ENCODE measurements at regions not wholly inside any gene's neighbourhood (a gene's known extent, or its start where the extent isn't known, plus 50 kb on each side); places are given as distances from the start of the nearest gene placed in this dataset.
A peak's percentile ranks its signal among the peaks of the same experiment; 100 is the strongest.

DNA sequence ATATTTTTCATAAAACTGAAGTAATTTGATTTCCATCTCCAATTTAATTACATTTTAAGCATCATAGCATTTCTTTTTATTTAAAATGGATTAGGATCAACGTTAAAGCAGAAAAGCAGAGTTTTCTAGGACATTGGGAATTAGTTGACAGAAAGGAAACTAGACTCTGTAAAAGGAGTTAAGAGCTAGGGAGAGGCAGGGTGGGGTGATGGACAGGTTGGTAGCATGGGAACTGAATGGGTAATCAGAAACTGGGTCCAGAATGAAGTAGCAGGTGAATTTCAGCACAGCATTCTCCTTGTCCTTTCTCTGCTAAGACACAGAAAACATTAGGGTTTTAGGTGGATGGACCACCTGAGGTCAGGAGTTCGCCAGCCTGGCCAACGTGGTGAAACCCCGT is 97.6 kb downstream of the ANAPC4 start:
- ATAC-seq = no peak
- H3K27me3 Mint-ChIP-seq = peaks cover 0 to 3% of the 10 kb centered on the region in 2 donors

DNA sequence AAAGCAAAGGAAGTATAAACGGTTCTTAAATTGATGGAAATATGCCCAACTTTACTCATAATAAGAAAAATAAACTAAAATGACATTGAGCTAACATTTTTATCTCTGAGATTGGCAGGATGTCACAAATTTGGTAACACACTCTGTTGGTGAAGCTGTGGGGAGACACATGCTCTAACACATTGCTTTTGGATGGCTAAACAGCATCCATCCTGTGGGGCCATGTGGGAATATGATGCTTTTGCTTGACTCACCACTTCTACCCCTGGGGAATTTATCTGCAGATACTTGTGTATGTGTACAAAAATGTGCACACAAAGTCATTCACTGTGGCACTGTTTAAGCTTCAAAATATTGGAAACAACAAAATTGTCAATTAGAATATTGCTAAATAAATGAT is 100.2 kb downstream of the ANAPC4 start:
- Mint-ChIP-seq H3K27ac (no peak overlapping the region), H3K36me3 (no peaks in the 10 kb centered on the region), H3K4me3 (no peak overlapping the region), H3K9me3 (peaks cover 4% of the 10 kb centered on the region), H3K27me3 (peaks cover 0 to 3% of the 10 kb centered on the region in 2 donors), H3K4me1 (ENCODE audit: low read depth in 2 of 2) (no peaks in the 10 kb centered on the region)
- DNase-seq (ENCODE audit: low spot score) (no peak), ATAC-seq (no peak)

More for the DNA sequence above, 97.6 kb downstream of the ANAPC4 start:
- no peak overlapping the region for H3K4me3 Mint-ChIP-seq
- H3K27ac Mint-ChIP-seq = no peak overlapping the region
- DNase-seq (ENCODE audit: low spot score) = no peak
- peaks cover 4% of the 10 kb centered on the region for H3K9me3 Mint-ChIP-seq
- H3K4me1 Mint-ChIP-seq (ENCODE audit: low read depth in 2 of 2) = no peaks in the 10 kb centered on the region
- peaks cover 5% of the 10 kb centered on the region for H3K36me3 Mint-ChIP-seq

- ATAC-seq (no peak), DNase-seq (ENCODE audit: low spot score) (no peak)
- Mint-ChIP-seq H3K36me3 (no peaks in the 10 kb centered on the region), H3K4me3 (no peak overlapping the region), H3K4me1 (ENCODE audit: low read depth in 2 of 2) (peaks cover 3 to 7% of the 10 kb centered on the region in 2 donors), H3K27ac (no peak overlapping the region), H3K9me3 (peaks cover 4% of the 10 kb centered on the region), H3K27me3 (peaks cover 0 to 3% of the 10 kb centered on the region in 2 donors)
These were observed 104.6 kb downstream of the ANAPC4 start for GRCh38 chr4:25481648-25482047.

GRCh38 chr4:25484243-25484721 is 107.2 kb downstream of the ANAPC4 start:
- H3K27me3 Mint-ChIP-seq = no peaks in the 10 kb centered on the region
- ATAC-seq = peak in 1 of 2 donors; percentile 62

DNA sequence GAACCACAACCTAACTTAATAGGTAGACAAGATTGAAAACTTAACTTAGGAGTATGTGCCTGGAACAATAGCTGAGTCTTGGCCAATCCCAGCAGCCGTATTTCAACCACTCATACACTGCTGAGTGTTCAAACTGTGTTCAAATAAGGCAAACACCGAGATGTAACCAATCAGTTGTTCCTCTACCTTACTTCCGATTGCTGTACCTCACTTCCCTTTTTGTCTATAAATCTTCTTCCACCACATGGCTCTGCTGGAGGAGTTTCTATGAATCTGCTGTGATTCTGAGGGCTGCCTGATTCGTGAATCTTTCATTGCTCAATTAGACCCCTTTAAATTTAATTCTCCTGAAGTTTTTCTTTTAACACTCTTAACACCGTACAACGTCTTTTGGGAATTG is 108.0 kb downstream of the ANAPC4 start:
- Mint-ChIP-seq H3K27me3 (no peaks in the 10 kb centered on the region), H3K4me1 (ENCODE audit: low read depth in 2 of 2) (peaks cover 3 to 7% of the 10 kb centered on the region in 2 donors), H3K4me3 (no peak overlapping the region), H3K27ac (no peak overlapping the region), H3K36me3 (no peaks in the 10 kb centered on the region), H3K9me3 (peaks cover 6% of the 10 kb centered on the region)
- no peak for ATAC-seq
- no peak for DNase-seq (ENCODE audit: low spot score)

More at GRCh38 chr4:25484243-25484721, 107.2 kb downstream of the ANAPC4 start:
- Mint-ChIP-seq H3K27ac (no peak overlapping the region), H3K36me3 (no peaks in the 10 kb centered on the region), H3K9me3 (peaks cover 6% of the 10 kb centered on the region), H3K4me1 (ENCODE audit: low read depth in 2 of 2) (peaks cover 3 to 7% of the 10 kb centered on the region in 2 donors), H3K4me3 (no peak overlapping the region)
- no peak for DNase-seq (ENCODE audit: low spot score)

GRCh38 chr4:25486171-25486570 is 109.1 kb downstream of the ANAPC4 start:
- no peaks in the 10 kb centered on the region for H3K27me3 Mint-ChIP-seq
- DNase-seq (ENCODE audit: low spot score) = no peak
- H3K9me3 Mint-ChIP-seq = peaks cover 6% of the 10 kb centered on the region
- peaks cover 3 to 7% of the 10 kb centered on the region in 2 donors for H3K4me1 Mint-ChIP-seq (ENCODE audit: low read depth in 2 of 2)
- ATAC-seq = no peak
- H3K36me3 Mint-ChIP-seq = no peaks in the 10 kb centered on the region
- no peak overlapping the region for H3K4me3 Mint-ChIP-seq
- H3K27ac Mint-ChIP-seq = no peak overlapping the region

DNA sequence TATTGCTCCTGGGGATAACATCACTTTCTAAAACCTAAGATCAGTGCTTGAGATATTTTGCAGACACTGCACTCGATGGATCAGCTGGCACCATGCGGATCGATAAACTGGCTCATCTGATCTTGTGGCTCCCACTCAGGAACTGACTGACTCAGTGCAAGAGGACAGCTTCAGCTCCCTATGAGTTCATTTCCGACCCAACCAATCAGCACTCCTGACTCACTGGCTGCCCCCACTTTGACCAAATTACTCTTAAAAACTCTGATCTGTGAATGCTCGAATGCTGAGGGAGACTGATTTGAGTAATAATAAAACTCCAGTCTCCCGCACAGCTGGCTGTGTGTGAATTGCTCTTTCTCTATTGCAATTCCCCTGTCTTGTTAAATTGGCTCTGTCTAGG is 110.1 kb downstream of the ANAPC4 start:
- ATAC-seq (peak in 1 of 2 donors; percentile 58), DNase-seq (ENCODE audit: low spot score) (no peak)
- Mint-ChIP-seq H3K4me3 (no peak overlapping the region), H3K9me3 (peaks cover 6% of the 10 kb centered on the region), H3K27ac (no peak overlapping the region), H3K27me3 (no peaks in the 10 kb centered on the region), H3K4me1 (ENCODE audit: low read depth in 2 of 2) (peaks cover 3 to 7% of the 10 kb centered on the region in 2 donors), H3K36me3 (no peaks in the 10 kb centered on the region)

DNA sequence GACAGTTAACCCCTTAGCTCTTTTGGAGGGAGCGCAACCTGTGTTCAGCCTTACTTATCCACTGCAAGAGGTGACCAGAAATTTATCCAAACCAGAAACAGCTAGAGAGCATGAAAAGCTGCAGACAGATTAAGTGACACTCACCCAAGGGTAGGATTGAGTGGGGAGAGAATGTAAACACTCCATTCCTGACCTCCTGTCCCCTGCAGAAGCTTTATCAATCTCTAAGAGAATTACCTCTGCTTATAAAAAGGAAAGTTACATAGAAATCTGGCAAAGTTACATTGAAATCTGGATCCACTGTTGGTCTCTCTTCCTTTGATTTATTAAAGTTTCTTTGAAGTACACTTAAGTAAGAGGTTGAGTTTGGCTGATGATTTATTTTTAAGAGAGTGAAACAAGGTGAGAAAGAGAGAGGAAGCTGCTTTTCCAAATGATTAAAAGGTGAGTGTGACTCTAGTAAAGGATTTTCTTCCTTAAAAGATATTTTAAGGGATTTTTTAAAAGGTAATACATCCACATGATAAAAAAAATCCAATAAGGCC is 112.3 kb downstream of the ANAPC4 start:
- Mint-ChIP-seq H3K36me3 (no peaks in the 10 kb centered on the region), H3K4me3 (no peak overlapping the region), H3K27ac (no peak overlapping the region), H3K4me1 (ENCODE audit: low read depth in 2 of 2) (peaks cover 2 to 3% of the 10 kb centered on the region in 2 donors), H3K27me3 (peaks cover 0 to 6% of the 10 kb centered on the region in 2 donors), H3K9me3 (peaks cover 6% of the 10 kb centered on the region)
- DNase-seq (ENCODE audit: low spot score) (no peak), ATAC-seq (no peak)

DNA sequence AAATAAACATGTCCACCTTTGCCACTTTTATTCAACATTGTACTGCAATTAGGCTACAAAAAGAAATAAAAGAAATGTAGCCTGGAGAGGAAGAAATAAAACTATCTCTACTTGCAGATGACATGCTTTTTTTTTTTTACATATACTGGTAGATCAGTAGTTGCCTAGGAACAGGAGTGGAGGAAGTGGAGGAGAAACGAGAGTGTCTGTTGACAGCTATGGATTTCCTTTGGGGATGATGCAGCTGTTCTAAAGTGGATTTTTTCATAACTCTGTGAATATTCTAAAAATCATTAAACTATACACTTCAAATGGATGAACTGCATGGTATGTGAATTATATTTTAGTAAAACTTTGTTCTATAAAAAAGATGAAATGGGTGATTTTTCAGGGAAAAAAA is 116.4 kb downstream of the ANAPC4 start:
- ATAC-seq (no peak), DNase-seq (ENCODE audit: low spot score) (no peak)
- no peaks in the 10 kb centered on the region for H3K9me3 Mint-ChIP-seq
- no peak overlapping the region for H3K4me3 Mint-ChIP-seq
- no peak overlapping the region for H3K27ac Mint-ChIP-seq
- no peaks in the 10 kb centered on the region for H3K36me3 Mint-ChIP-seq
- H3K4me1 Mint-ChIP-seq (ENCODE audit: low read depth in 2 of 2) = no peaks in the 10 kb centered on the region
- peaks cover 0 to 6% of the 10 kb centered on the region in 2 donors for H3K27me3 Mint-ChIP-seq

DNA sequence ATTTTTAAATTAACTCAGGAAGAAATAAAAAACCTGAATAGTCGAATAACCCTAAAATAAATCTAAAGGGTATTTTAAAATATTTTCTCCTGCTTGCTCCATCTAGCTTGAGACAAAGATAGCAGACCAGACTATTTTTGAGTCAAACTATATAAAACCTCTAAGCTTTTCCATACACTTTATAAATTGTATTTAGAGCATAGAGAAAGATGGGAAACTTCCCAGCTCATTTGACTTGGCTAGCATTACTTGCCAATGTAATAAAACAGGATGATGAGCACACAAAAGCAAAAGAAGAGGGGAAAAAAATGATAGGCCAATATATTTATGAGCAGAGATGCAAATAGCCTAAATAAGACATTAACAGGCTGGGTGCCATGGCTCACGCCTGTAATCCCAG is 117.1 kb downstream of the ANAPC4 start:
- Mint-ChIP-seq H3K9me3 (no peaks in the 10 kb centered on the region), H3K27ac (no peak overlapping the region), H3K4me3 (no peak overlapping the region), H3K27me3 (peaks cover 0 to 6% of the 10 kb centered on the region in 2 donors), H3K36me3 (no peaks in the 10 kb centered on the region), H3K4me1 (ENCODE audit: low read depth in 2 of 2) (no peaks in the 10 kb centered on the region)
- DNase-seq (ENCODE audit: low spot score) (no peak), ATAC-seq (no peak)

GRCh38 chr4:25500626-25501316 is 123.7 kb downstream of the ANAPC4 start:
- DNase-seq (ENCODE audit: low spot score) (no peak), ATAC-seq (no peak)
- no peak overlapping the region for H3K4me3 Mint-ChIP-seq
- no peaks in the 10 kb centered on the region for H3K27me3 Mint-ChIP-seq
- no peaks in the 10 kb centered on the region for H3K36me3 Mint-ChIP-seq
- no peaks in the 10 kb centered on the region for H3K9me3 Mint-ChIP-seq
- H3K27ac Mint-ChIP-seq = no peak overlapping the region
- no peaks in the 10 kb centered on the region for H3K4me1 Mint-ChIP-seq (ENCODE audit: low read depth in 2 of 2)

DNA sequence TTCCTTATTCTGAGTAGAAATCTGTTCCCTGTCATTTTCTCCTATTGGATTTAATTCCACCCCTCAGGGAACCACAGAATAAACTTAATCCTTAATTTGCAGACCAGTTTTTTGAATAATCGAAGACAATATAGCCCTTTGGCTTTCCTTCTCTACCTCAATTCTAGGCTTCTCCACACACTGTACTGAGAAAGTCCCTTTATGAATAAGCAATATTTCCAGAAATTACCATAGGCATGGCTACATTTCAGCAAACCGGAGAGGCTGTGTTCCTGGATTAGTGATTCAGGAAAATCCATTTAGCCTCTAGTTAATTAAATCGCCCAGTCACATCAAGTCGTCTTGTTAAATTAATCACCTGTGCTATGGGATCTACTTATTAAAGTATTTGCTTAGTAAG is 125.1 kb downstream of the ANAPC4 start:
- no peaks in the 10 kb centered on the region for H3K27me3 Mint-ChIP-seq
- no peak overlapping the region for H3K4me3 Mint-ChIP-seq
- H3K27ac Mint-ChIP-seq = no peak overlapping the region
- ATAC-seq (no peak), DNase-seq (ENCODE audit: low spot score) (no peak)
- no peaks in the 10 kb centered on the region for H3K4me1 Mint-ChIP-seq (ENCODE audit: low read depth in 2 of 2)
- H3K9me3 Mint-ChIP-seq = no peaks in the 10 kb centered on the region
- no peaks in the 10 kb centered on the region for H3K36me3 Mint-ChIP-seq

DNA sequence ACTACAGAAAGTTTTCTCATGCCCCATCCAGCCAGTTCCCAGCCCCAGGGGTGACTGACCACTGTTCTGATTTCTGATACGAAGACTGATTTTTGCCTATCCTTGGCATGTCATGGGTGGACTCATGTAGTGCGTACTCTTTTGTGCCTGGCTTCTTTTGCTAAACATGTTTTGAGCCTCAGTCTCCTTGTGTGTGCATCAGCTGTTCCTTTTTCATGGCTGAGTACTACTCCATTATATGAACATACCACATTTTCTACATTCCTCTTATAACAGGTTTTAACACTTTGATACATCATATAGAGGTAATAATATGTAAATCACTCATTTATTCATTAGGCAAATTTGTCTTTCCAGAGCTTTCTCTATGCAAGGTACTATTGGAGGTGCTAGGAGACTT is 126.7 kb downstream of the ANAPC4 start:
- no peak overlapping the region for H3K27ac Mint-ChIP-seq
- no peaks in the 10 kb centered on the region for H3K27me3 Mint-ChIP-seq
- DNase-seq (ENCODE audit: low spot score) = no peak
- H3K36me3 Mint-ChIP-seq = no peaks in the 10 kb centered on the region
- H3K4me3 Mint-ChIP-seq = no peak overlapping the region
- no peak for ATAC-seq
- H3K9me3 Mint-ChIP-seq = no peaks in the 10 kb centered on the region
- H3K4me1 Mint-ChIP-seq (ENCODE audit: low read depth in 2 of 2) = no peaks in the 10 kb centered on the region

- Mint-ChIP-seq H3K4me3 (no peak overlapping the region), H3K36me3 (no peaks in the 10 kb centered on the region)
These were observed 128.0 kb downstream of the ANAPC4 start for GRCh38 chr4:25504932-25505636.

More at GRCh38 chr4:25504932-25505636, 128.0 kb downstream of the ANAPC4 start:
- Mint-ChIP-seq H3K9me3 (no peaks in the 10 kb centered on the region), H3K4me1 (ENCODE audit: low read depth in 2 of 2) (no peaks in the 10 kb centered on the region), H3K27me3 (no peaks in the 10 kb centered on the region), H3K27ac (no peak overlapping the region)
- DNase-seq (ENCODE audit: low spot score) (no peak), ATAC-seq (no peak)
